ENCODE measurements at regions not wholly inside any gene's neighbourhood (a gene's known extent, or its start where the extent isn't known, plus 50 kb on each side); places are given as distances from the start of the nearest gene placed in this dataset.

DNA sequence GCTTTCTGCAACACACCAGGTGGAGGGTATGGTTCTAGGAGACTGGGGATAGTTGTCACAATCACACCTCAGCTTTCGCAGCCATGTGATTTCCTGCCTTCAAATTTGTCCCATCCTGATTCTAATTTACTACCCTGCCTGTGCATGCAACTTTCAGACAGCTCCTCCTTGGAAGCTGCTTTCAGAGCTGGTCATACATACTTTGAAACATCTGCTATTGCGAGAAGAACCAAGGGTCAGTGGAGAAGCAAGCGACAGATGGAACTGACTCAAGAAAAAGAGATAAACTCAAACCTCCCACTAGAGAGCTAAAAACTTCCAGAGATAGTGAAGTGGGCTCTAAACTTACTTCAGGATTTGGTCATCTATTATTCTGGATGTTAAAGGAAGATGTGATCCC is 381.7 kb upstream of the FGF13 start:
- H2BK120ac ChIP-seq (ENCODE audit: low read depth, low read length), result no peak overlapping the region
- DNase-seq, result no peak
- H4K8ac ChIP-seq (ENCODE audit: low read length), result no peak overlapping the region
- H2BK5ac ChIP-seq (ENCODE audit: low read depth, low read length, poor library complexity, severe bottlenecking), result no peak overlapping the region
- no peak overlapping the region for H3K4me3 ChIP-seq (ENCODE audit: insufficient read depth in 1 of 2, low read depth in 1 of 2, low read length in 2 of 2)
- H3K4me2 ChIP-seq (ENCODE audit: low read length, poor library complexity, severe bottlenecking), result no peak overlapping the region
- H2BK12ac ChIP-seq (ENCODE audit: low read length in 2 of 2), result no peak overlapping the region
- no peak overlapping the region for H3K9ac ChIP-seq (ENCODE audit: low read length)
- no peak overlapping the region for H3K27ac ChIP-seq (ENCODE audit: low read length, poor library complexity, severe bottlenecking)
- H3K79me1 ChIP-seq (replicated peaks; ENCODE audit: low read length, poor library complexity, severe bottlenecking), result no peaks in the 10 kb centered on the region
- H3K9me3 ChIP-seq (ENCODE audit: control insufficient read depth, low read length), result no peaks in the 10 kb centered on the region
- H2AK5ac ChIP-seq (ENCODE audit: low read length, severe bottlenecking), result no peak overlapping the region
- no peak overlapping the region for H3K4ac ChIP-seq (ENCODE audit: low read depth in 1 of 2, low read length in 2 of 2)
- no peak overlapping the region for H4K91ac ChIP-seq (ENCODE audit: low read length)
- no peaks in the 10 kb centered on the region for H3K4me1 ChIP-seq (ENCODE audit: control insufficient read depth, insufficient read depth, low read depth, low read length)
- H3K14ac ChIP-seq (ENCODE audit: low read length in 2 of 2), result no peak overlapping the region
- no peak overlapping the region for H3K23ac ChIP-seq (ENCODE audit: low read length in 2 of 2)
- no peak overlapping the region for H2AFZ ChIP-seq (ENCODE audit: low read depth, low read length)
- no peak overlapping the region for H3K18ac ChIP-seq (ENCODE audit: low read depth in 1 of 2, low read length in 2 of 2)
- no peak overlapping the region for H2BK15ac ChIP-seq (ENCODE audit: low read depth, poor library complexity, severe bottlenecking)
- no peaks in the 10 kb centered on the region for H3K36me3 ChIP-seq (ENCODE audit: control insufficient read depth in 1 of 2, insufficient read depth in 2 of 2, low read depth in 1 of 2, low read length in 2 of 2)
- 64% methylated on average over 1 of the region's 3 CpGs for WGBS
- H3K27me3 ChIP-seq (ENCODE audit: control insufficient read depth in 1 of 2, insufficient read depth in 1 of 2, low read length in 2 of 2), result no peaks in the 10 kb centered on the region

DNA sequence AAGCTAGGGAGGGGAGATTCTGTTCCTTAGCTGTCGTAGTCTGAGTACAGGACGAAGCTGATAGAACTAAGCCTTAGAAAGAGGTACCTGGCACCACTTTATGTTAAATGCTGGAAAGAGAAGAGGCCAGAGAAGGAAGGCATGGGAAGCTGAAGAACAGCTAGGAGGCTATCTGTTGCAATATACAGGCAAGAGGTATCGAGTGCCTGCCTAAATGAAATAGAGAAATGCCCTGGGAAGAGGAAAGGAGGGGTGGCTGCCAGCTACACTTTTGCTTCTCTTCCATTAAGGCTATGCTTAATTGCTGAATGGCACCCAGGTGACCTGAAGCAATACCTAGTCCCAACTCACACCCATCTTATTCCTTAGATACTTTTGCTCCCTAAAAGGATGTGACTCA is 380.4 kb upstream of the FGF13 start:
- Histone ChIP-seq H2AFZ (ENCODE audit: low read depth, low read length) (no peak overlapping the region), H3K23ac (ENCODE audit: low read length in 2 of 2) (no peak overlapping the region), H2AK5ac (ENCODE audit: low read length, severe bottlenecking) (no peak overlapping the region), H3K36me3 (ENCODE audit: control insufficient read depth in 1 of 2, insufficient read depth in 2 of 2, low read depth in 1 of 2, low read length in 2 of 2) (no peaks in the 10 kb centered on the region), H2BK15ac (ENCODE audit: low read depth, poor library complexity, severe bottlenecking) (no peak overlapping the region), H2BK12ac (ENCODE audit: low read length in 2 of 2) (no peak overlapping the region), H3K9ac (ENCODE audit: low read length) (no peak overlapping the region), H3K4me1 (ENCODE audit: control insufficient read depth, insufficient read depth, low read depth, low read length) (no peaks in the 10 kb centered on the region), H3K27ac (ENCODE audit: low read length, poor library complexity, severe bottlenecking) (no peak overlapping the region), H3K14ac (ENCODE audit: low read length in 2 of 2) (no peak overlapping the region), H3K18ac (ENCODE audit: low read depth in 1 of 2, low read length in 2 of 2) (no peak overlapping the region), H3K27me3 (ENCODE audit: control insufficient read depth in 1 of 2, insufficient read depth in 1 of 2, low read length in 2 of 2) (no peaks in the 10 kb centered on the region), H3K79me1 (replicated peaks; ENCODE audit: low read length, poor library complexity, severe bottlenecking) (no peaks in the 10 kb centered on the region), H3K4ac (ENCODE audit: low read depth in 1 of 2, low read length in 2 of 2) (no peak overlapping the region), H3K9me3 (ENCODE audit: control insufficient read depth, low read length) (no peaks in the 10 kb centered on the region), H2BK120ac (ENCODE audit: low read depth, low read length) (no peak overlapping the region), H3K4me3 (ENCODE audit: insufficient read depth in 1 of 2, low read depth in 1 of 2, low read length in 2 of 2) (no peak overlapping the region), H2BK5ac (ENCODE audit: low read depth, low read length, poor library complexity, severe bottlenecking) (no peak overlapping the region), H4K8ac (ENCODE audit: low read length) (no peak overlapping the region), H4K91ac (ENCODE audit: low read length) (no peak overlapping the region), H3K4me2 (ENCODE audit: low read length, poor library complexity, severe bottlenecking) (no peak overlapping the region)
- 70% methylated on average over 3 of the region's 3 CpGs for WGBS
- no peak for DNase-seq

DNA sequence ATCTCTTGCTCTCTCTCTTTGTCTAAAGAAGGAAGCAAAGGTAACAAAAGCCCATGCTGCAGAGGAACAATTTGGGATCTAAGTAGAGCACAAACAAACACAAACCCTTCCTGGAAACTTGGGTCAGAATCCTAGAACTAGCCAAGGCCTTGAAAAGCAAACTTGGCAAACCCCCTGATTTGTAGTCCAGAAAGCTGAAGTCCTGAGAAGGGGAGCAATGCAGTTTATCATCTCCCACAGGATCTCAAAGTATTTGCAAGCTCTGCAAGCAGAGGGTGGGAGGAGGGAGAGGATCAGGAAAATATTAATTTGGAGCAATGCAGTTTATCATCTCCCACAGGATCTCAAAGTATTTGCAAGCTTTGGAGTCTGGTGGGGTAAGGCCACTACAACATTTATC is 379.5 kb upstream of the FGF13 start:
- H2BK5ac ChIP-seq (ENCODE audit: low read depth, low read length, poor library complexity, severe bottlenecking), result no peak overlapping the region
- H4K91ac ChIP-seq (ENCODE audit: low read length), result no peak overlapping the region
- no peaks in the 10 kb centered on the region for H3K36me3 ChIP-seq (ENCODE audit: control insufficient read depth in 1 of 2, insufficient read depth in 2 of 2, low read depth in 1 of 2, low read length in 2 of 2)
- H2AFZ ChIP-seq (ENCODE audit: low read depth, low read length), result no peak overlapping the region
- H3K27me3 ChIP-seq (ENCODE audit: control insufficient read depth in 1 of 2, insufficient read depth in 1 of 2, low read length in 2 of 2), result no peaks in the 10 kb centered on the region
- H4K8ac ChIP-seq (ENCODE audit: low read length), result no peak overlapping the region
- no peak overlapping the region for H3K23ac ChIP-seq (ENCODE audit: low read length in 2 of 2)
- no peak overlapping the region for H3K14ac ChIP-seq (ENCODE audit: low read length in 2 of 2)
- no peak overlapping the region for H3K18ac ChIP-seq (ENCODE audit: low read depth in 1 of 2, low read length in 2 of 2)
- no peak overlapping the region for H3K4ac ChIP-seq (ENCODE audit: low read depth in 1 of 2, low read length in 2 of 2)
- no peak overlapping the region for H3K9ac ChIP-seq (ENCODE audit: low read length)
- no peaks in the 10 kb centered on the region for H3K79me1 ChIP-seq (replicated peaks; ENCODE audit: low read length, poor library complexity, severe bottlenecking)
- no peak overlapping the region for H3K4me2 ChIP-seq (ENCODE audit: low read length, poor library complexity, severe bottlenecking)
- no peak overlapping the region for H2BK15ac ChIP-seq (ENCODE audit: low read depth, poor library complexity, severe bottlenecking)
- no peaks in the 10 kb centered on the region for H3K4me1 ChIP-seq (ENCODE audit: control insufficient read depth, insufficient read depth, low read depth, low read length)
- no peak overlapping the region for H3K4me3 ChIP-seq (ENCODE audit: insufficient read depth in 1 of 2, low read depth in 1 of 2, low read length in 2 of 2)
- H2AK5ac ChIP-seq (ENCODE audit: low read length, severe bottlenecking), result no peak overlapping the region
- H2BK120ac ChIP-seq (ENCODE audit: low read depth, low read length), result no peak overlapping the region
- no peak for DNase-seq
- H3K27ac ChIP-seq (ENCODE audit: low read length, poor library complexity, severe bottlenecking), result no peak overlapping the region
- H2BK12ac ChIP-seq (ENCODE audit: low read length in 2 of 2), result no peak overlapping the region
- H3K9me3 ChIP-seq (ENCODE audit: control insufficient read depth, low read length), result no peaks in the 10 kb centered on the region

DNA sequence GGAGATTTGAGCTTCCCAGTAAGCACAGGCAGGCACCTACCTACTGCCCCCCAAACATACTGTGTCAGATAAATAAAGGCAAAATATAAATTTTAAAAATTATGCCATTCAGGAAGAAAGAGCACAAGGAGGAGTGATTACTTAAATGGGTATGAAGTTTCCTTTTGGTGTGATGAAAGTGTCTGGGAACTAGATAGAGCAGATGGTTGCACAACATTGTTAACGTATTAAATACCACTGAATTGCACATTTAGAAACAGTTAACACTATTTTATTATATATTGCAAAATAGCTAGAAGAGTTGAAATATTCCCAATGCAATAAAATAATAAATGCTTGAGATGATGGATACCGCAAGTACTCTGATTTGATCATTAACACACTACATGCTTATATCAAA is 374.7 kb upstream of the FGF13 start:
- H4K8ac ChIP-seq (ENCODE audit: low read length), result no peak overlapping the region
- H3K14ac ChIP-seq (ENCODE audit: low read length in 2 of 2), result no peak overlapping the region
- no peak overlapping the region for H2BK120ac ChIP-seq (ENCODE audit: low read depth, low read length)
- H2AK5ac ChIP-seq (ENCODE audit: low read length, severe bottlenecking), result no peak overlapping the region
- H3K27ac ChIP-seq (ENCODE audit: low read length, poor library complexity, severe bottlenecking), result no peak overlapping the region
- H3K4me1 ChIP-seq (ENCODE audit: control insufficient read depth, insufficient read depth, low read depth, low read length), result no peaks in the 10 kb centered on the region
- no peak overlapping the region for H3K18ac ChIP-seq (ENCODE audit: low read depth in 1 of 2, low read length in 2 of 2)
- no peak overlapping the region for H2BK12ac ChIP-seq (ENCODE audit: low read length in 2 of 2)
- no peaks in the 10 kb centered on the region for H3K27me3 ChIP-seq (ENCODE audit: control insufficient read depth in 1 of 2, insufficient read depth in 1 of 2, low read length in 2 of 2)
- H3K36me3 ChIP-seq (ENCODE audit: control insufficient read depth in 1 of 2, insufficient read depth in 2 of 2, low read depth in 1 of 2, low read length in 2 of 2), result no peaks in the 10 kb centered on the region
- no peak overlapping the region for H4K91ac ChIP-seq (ENCODE audit: low read length)
- no peak for DNase-seq
- no peak overlapping the region for H3K23ac ChIP-seq (ENCODE audit: low read length in 2 of 2)
- H3K9ac ChIP-seq (ENCODE audit: low read length), result no peak overlapping the region
- no peak overlapping the region for H3K4me3 ChIP-seq (ENCODE audit: insufficient read depth in 1 of 2, low read depth in 1 of 2, low read length in 2 of 2)
- no peaks in the 10 kb centered on the region for H3K9me3 ChIP-seq (ENCODE audit: control insufficient read depth, low read length)
- H2BK15ac ChIP-seq (ENCODE audit: low read depth, poor library complexity, severe bottlenecking), result no peak overlapping the region
- WGBS, result no CpG with 5 or more reads among the region's 2 CpGs
- no peak overlapping the region for H2BK5ac ChIP-seq (ENCODE audit: low read depth, low read length, poor library complexity, severe bottlenecking)
- H2AFZ ChIP-seq (ENCODE audit: low read depth, low read length), result no peak overlapping the region
- no peaks in the 10 kb centered on the region for H3K79me1 ChIP-seq (replicated peaks; ENCODE audit: low read length, poor library complexity, severe bottlenecking)
- H3K4me2 ChIP-seq (ENCODE audit: low read length, poor library complexity, severe bottlenecking), result no peak overlapping the region
- H3K4ac ChIP-seq (ENCODE audit: low read depth in 1 of 2, low read length in 2 of 2), result no peak overlapping the region
